HUES48 (cell line): ENCODE measurements at regions not wholly inside any gene's neighbourhood (a gene's known extent, or its start where the extent isn't known, plus 50 kb on each side); places are given as distances from the start of the nearest gene placed in this dataset.
"Not testable (repeated sequence)": the region's sequence is repeated elsewhere in the genome, so short reads cannot be mapped to it uniquely, and the experiment has no call there.

Experiments used
- H3K27ac ChIP-seq: one replicate; pipeline ENCODE4 v1.7.0; 2013; ENCODE audit warnings: low read depth, low read length, inconsistent platforms
- H3K27me3 ChIP-seq: 2 replicates; pipeline ENCODE4 v1.6.1; 2013; ENCODE audit warnings: mild to moderate bottlenecking, low read length; ENCODE audit not compliant: control insufficient read depth, insufficient read depth
- H3K36me3 ChIP-seq: 2 replicates; pipeline ENCODE4 v1.6.1; 2013; ENCODE audit warnings: low read length; ENCODE audit not compliant: control insufficient read depth, insufficient read depth
- H3K4me1 ChIP-seq: 2 replicates; pipeline ENCODE4 v1.6.1; 2013; ENCODE audit warnings: mild to moderate bottlenecking, low read length; ENCODE audit not compliant: control insufficient read depth, insufficient read depth
- H3K4me3 ChIP-seq: 2 replicates; pipeline ENCODE4 v1.5.1; 2013; ENCODE audit warnings: mild to moderate bottlenecking, low read depth, low read length
- H3K9ac ChIP-seq: 2 replicates; pipeline ENCODE4 v1.6.1; 2013; ENCODE audit warnings: mild to moderate bottlenecking, low read depth, low read length, moderate library complexity
- H3K9me3 ChIP-seq: 2 replicates; pipeline ENCODE4 v1.6.1; 2013; ENCODE audit warnings: low read length; ENCODE audit not compliant: control insufficient read depth, insufficient read depth

GRCh38 chr9:85880507-85880906, 60.4 kb upstream of the NAA35 start:
- H3K27ac ChIP-seq, H3K4me1 ChIP-seq, H3K27me3 ChIP-seq, H3K36me3 ChIP-seq, H3K4me3 ChIP-seq, H3K9me3 ChIP-seq, H3K9ac ChIP-seq: not testable (repeated sequence)

- Histone ChIP-seq H3K9me3 (peaks cover 6% of the 10 kb centered on the region; the same call in 1 of the 2 replicates), H3K27ac (no peak overlapping the region), H3K4me1 (peaks cover 3% of the 10 kb centered on the region), H3K9ac (no peak overlapping the region), H3K4me3 (no peak overlapping the region), H3K27me3 (no peaks in the 10 kb centered on the region), H3K36me3 (no peaks in the 10 kb centered on the region)
These were observed 56.7 kb upstream of the NAA35 start for GRCh38 chr9:85884256-85884655.

GRCh38 chr9:85890962-85891361, 50.0 kb upstream of the NAA35 start:
- H3K9me3 ChIP-seq: no peaks in the 10 kb centered on the region
- no peak overlapping the region for H3K4me3 ChIP-seq
- H3K27me3 ChIP-seq: no peaks in the 10 kb centered on the region
- no peaks in the 10 kb centered on the region for H3K4me1 ChIP-seq
- no peaks in the 10 kb centered on the region for H3K36me3 ChIP-seq
- no peak overlapping the region for H3K9ac ChIP-seq
- no peak overlapping the region for H3K27ac ChIP-seq
